Central memory CD8-positive, alpha-beta T cell (primary cell): ENCODE measurements at regions not wholly inside any gene's neighbourhood (a gene's known extent, or its start where the extent isn't known, plus 50 kb on each side); places are given as distances from the start of the nearest gene placed in this dataset.
"Not testable (repeated sequence)": the region's sequence is repeated elsewhere in the genome, so short reads cannot be mapped to it uniquely, and the experiment has no call there.

Source experiments
- ATAC-seq: fragments of 150-1000 bp; cut with Tn5 transposase; replicated peaks from 2 replicates; pipeline ENCODE4 v1.10.0; 2022; ENCODE audit warnings: mild to moderate bottlenecking, moderate FRiP score, moderate number of reproducible peaks; ENCODE audit not compliant: poor library complexity, severe bottlenecking; ENCODE audit errors: extremely low read depth
- DNase-seq, 2 donors: peaks; one replicate each; pipeline ENCODE4 v3.0.0; 2021; ENCODE audit warnings: low spot score in 2 of 2
- H3K27ac Mint-ChIP-seq: one replicate; pipeline ENCODE4 v1.8.0; 2022; ENCODE audit warnings: low read depth, mild to moderate bottlenecking, moderate library complexity, mixed read lengths
- H3K27me3 Mint-ChIP-seq: one replicate; pipeline ENCODE4 v1.8.0; 2022; ENCODE audit warnings: mixed read lengths
- H3K36me3 Mint-ChIP-seq: one replicate; pipeline ENCODE4 v1.8.0; 2022; ENCODE audit warnings: mild to moderate bottlenecking, moderate library complexity, mixed read lengths; ENCODE audit not compliant: insufficient read depth
- H3K4me1 Mint-ChIP-seq: one replicate; pipeline ENCODE4 v1.8.0; 2022; ENCODE audit warnings: mixed read lengths
- H3K4me3 Mint-ChIP-seq: one replicate; pipeline ENCODE4 v1.8.0; 2022; ENCODE audit warnings: mild to moderate bottlenecking, moderate library complexity, mixed read lengths
- H3K9me3 Mint-ChIP-seq: one replicate; pipeline ENCODE4 v1.8.0; 2022; ENCODE audit warnings: mixed read lengths

GRCh38 chr3:87436781-87437543, 160.6 kb upstream of the POU1F1 start:
- H3K36me3 Mint-ChIP-seq, result no peaks in the 10 kb centered on the region
- H3K4me3 Mint-ChIP-seq, result no peak overlapping the region
- H3K9me3 Mint-ChIP-seq, result peaks cover 5% of the 10 kb centered on the region
- no peak for ATAC-seq
- no peak overlapping the region for H3K27ac Mint-ChIP-seq
- H3K4me1 Mint-ChIP-seq, result no peaks in the 10 kb centered on the region
- DNase-seq, result no peak
- no peaks in the 10 kb centered on the region for H3K27me3 Mint-ChIP-seq

DNA sequence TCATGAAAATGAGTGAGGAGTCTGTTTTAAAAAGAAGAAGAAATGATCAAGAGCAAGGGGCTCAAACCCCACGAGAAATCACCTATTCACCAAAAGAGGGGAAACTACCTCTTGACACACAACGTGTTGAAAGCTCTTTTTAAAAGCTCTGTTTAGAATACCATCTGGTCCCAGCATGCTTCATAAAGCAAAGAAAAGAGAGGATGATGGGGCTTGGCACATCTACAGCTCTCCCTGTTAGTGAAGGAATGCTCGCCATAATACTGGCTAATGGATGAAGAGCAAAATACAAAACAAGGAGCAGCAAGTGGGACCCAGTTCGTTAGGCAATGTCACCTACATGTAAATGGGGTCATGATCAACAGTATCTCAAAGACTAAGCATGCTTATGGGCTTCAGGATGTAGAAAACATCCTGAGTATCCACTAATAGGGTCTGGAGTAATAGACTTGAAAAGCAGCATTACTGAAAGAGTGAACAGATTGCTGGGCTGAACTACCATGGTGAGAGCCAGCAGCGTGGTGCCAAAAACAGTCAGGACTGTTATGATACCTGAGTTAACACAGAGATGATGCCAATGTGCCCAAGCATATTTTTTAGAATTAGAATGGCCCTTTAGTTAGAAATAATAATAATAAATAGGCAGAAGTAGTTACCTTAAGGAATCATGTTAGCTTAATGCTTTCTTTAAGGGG, 159.7 kb upstream of the POU1F1 start:
- peaks cover 5% of the 10 kb centered on the region for H3K9me3 Mint-ChIP-seq
- no peaks in the 10 kb centered on the region for H3K4me1 Mint-ChIP-seq
- H3K4me3 Mint-ChIP-seq, result no peak overlapping the region
- H3K36me3 Mint-ChIP-seq, result no peaks in the 10 kb centered on the region
- ATAC-seq, result no peak
- no peaks in the 10 kb centered on the region for H3K27me3 Mint-ChIP-seq
- no peak overlapping the region for H3K27ac Mint-ChIP-seq
- no peak for DNase-seq

DNA sequence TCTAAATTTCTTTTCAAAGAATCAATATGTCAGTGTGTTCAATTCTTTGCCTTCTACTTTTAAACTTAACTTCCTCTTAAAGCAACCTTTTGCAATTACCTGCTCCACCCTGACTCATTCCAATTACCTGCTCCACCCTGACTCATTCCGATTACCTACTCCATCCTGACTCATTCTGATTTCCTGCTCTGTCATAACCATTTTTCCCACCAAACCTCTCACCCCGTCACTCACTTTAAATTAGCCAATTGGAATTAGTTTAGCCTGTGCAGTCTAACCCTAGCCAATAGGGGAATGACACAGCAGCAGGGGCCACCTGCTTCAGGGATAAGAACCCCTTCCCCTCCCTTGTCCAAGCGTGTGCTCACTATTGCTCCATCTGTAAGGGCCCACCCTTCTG, 157.1 kb upstream of the POU1F1 start:
- not testable (repeated sequence) for H3K9me3 Mint-ChIP-seq, H3K4me3 Mint-ChIP-seq, H3K27ac Mint-ChIP-seq, H3K36me3 Mint-ChIP-seq, H3K4me1 Mint-ChIP-seq, H3K27me3 Mint-ChIP-seq, DNase-seq, ATAC-seq

DNA sequence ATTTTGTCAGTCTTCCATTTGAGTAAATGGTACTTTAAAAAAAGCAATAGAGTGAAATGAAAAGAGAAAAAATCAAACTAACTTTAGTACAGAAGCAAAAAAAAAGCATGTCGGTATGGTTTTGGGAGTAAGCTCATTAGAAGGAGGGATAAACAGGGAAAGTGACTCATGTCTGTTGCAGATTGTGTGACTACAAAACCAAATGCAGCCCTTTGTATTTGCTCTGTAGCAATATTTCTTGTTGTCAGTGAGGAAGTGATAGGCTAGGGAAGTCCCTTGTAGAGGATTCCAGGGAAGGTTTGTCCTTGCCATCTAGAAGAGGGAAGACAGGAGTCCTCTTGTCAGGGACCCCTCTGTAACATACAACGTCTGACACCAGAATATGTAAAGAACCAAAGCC, 150.5 kb upstream of the POU1F1 start:
- H3K9me3 Mint-ChIP-seq, result peaks cover 10% of the 10 kb centered on the region
- DNase-seq (no peak), ATAC-seq (no peak)
- H3K4me1 Mint-ChIP-seq, result no peaks in the 10 kb centered on the region
- no peak overlapping the region for H3K4me3 Mint-ChIP-seq
- H3K27me3 Mint-ChIP-seq, result no peaks in the 10 kb centered on the region
- no peak overlapping the region for H3K27ac Mint-ChIP-seq
- H3K36me3 Mint-ChIP-seq, result no peaks in the 10 kb centered on the region

DNA sequence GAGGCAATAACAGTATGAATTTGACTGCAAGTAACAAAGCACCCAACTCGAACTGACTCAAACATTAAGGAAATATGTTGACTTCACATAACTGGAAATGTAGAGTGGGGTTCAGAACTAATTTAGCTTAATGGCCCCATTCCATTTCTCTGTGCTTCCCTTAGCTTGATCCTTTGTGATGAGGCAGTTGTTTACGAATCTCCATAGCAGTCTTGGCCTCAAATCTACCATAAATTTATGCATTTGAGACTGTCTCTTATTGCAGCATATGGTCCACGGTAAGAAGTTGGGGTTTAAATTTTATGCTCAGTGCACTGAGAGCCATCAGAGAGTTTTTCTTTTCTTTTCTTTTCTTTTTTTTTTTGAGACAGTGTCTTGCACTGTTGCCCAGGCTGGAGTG, 148.7 kb upstream of the POU1F1 start:
- no peaks in the 10 kb centered on the region for H3K36me3 Mint-ChIP-seq
- no peak overlapping the region for H3K4me3 Mint-ChIP-seq
- H3K27ac Mint-ChIP-seq, result no peak overlapping the region
- no peaks in the 10 kb centered on the region for H3K4me1 Mint-ChIP-seq
- no peaks in the 10 kb centered on the region for H3K27me3 Mint-ChIP-seq
- DNase-seq (no peak), ATAC-seq (no peak)
- peaks cover 4% of the 10 kb centered on the region for H3K9me3 Mint-ChIP-seq

DNA sequence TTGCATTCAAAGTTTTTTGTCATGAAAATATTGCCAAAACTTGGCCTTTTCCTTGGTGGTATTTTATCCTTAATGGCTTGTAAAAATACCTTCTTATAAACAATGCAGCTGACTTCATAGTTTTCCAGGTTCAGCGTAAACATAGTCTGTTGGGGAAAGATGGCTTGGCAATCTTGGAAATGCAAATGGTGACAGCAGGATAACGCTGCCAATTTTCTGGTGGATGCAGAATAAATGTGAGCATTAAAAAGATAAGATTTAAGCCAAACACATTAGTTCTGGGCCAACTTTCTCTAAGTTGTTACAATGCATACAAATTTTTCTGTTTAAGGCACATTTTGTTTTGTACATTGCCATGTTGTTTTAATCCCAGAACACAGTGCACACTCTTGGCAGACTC, 147.0 kb upstream of the POU1F1 start:
- Mint-ChIP-seq H3K9me3 (no peaks in the 10 kb centered on the region), H3K4me1 (no peaks in the 10 kb centered on the region), H3K27me3 (no peaks in the 10 kb centered on the region), H3K27ac (no peak overlapping the region), H3K4me3 (no peak overlapping the region), H3K36me3 (no peaks in the 10 kb centered on the region)
- ATAC-seq (no peak), DNase-seq (no peak)

DNA sequence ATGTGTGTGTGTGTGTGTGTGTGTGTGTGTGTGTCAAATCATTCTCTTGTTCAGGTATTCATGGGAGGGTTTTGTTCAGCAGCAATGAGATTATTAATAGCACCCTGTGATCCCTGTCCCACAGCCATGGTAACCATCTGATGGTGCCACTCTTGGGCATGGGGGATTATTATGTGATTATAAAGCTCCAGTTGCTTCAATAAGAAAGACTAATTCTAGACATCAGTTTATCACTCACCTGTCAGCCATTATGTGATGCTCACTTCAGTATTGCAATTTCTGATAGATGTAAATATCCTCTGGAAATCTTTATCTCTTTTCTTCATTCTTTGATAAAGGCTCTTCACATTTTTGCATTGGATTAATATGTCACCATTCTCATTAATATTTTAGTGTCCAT, 145.9 kb upstream of the POU1F1 start:
- no peaks in the 10 kb centered on the region for H3K9me3 Mint-ChIP-seq
- DNase-seq, result no peak
- no peak for ATAC-seq
- H3K27me3 Mint-ChIP-seq, result no peaks in the 10 kb centered on the region
- no peak overlapping the region for H3K4me3 Mint-ChIP-seq
- H3K36me3 Mint-ChIP-seq, result no peaks in the 10 kb centered on the region
- no peaks in the 10 kb centered on the region for H3K4me1 Mint-ChIP-seq
- no peak overlapping the region for H3K27ac Mint-ChIP-seq

DNA sequence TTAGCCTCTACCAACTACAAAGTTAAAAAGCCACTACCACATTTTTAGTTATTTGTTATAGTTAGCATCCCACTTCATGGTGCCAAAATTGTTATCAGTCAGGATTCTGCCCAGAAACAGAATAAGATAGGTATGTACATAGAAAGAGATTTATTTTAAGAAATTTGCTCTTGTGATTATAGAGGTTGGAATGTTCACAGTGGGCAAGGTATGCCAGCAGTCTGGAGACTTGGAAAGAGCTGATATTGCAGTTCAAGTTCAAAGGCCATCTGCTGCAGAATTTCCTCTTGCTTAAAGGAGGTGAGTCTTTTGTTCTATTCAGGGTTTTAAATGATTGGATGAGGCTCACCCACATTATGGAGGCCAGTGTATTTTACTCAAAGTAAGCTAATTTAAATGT, 143.8 kb upstream of the POU1F1 start:
- no peaks in the 10 kb centered on the region for H3K9me3 Mint-ChIP-seq
- no peak overlapping the region for H3K27ac Mint-ChIP-seq
- H3K4me3 Mint-ChIP-seq, result no peak overlapping the region
- H3K4me1 Mint-ChIP-seq, result no peaks in the 10 kb centered on the region
- no peaks in the 10 kb centered on the region for H3K27me3 Mint-ChIP-seq
- ATAC-seq (no peak), DNase-seq (no peak)
- no peaks in the 10 kb centered on the region for H3K36me3 Mint-ChIP-seq

DNA sequence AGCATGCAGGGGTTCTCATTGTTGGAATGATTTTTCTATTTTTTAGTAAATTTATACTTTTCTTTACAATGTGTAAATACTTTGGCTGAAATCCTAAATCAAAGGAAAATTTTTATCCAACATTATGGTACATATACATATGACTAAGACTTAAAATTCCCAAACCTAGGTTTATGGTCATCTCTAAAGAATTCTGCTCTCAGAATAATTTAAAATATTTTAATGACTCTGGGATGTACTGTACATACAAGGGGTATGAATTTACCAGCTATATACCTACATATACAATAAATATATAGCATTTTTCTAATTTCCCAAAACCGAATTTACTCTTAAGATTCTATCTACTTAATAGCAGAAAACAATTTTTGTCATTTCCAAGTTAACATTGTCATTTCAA, 137.9 kb upstream of the POU1F1 start:
- ATAC-seq (no peak), DNase-seq (no peak)
- Mint-ChIP-seq H3K27ac (no peak overlapping the region), H3K4me1 (no peaks in the 10 kb centered on the region), H3K9me3 (no peaks in the 10 kb centered on the region), H3K36me3 (no peaks in the 10 kb centered on the region), H3K4me3 (no peak overlapping the region), H3K27me3 (no peaks in the 10 kb centered on the region)

- Mint-ChIP-seq H3K36me3 (no peaks in the 10 kb centered on the region), H3K27ac (no peak overlapping the region), H3K27me3 (no peaks in the 10 kb centered on the region), H3K4me1 (no peaks in the 10 kb centered on the region), H3K4me3 (no peak overlapping the region), H3K9me3 (no peaks in the 10 kb centered on the region)
- ATAC-seq (no peak), DNase-seq (no peak)
Measured at GRCh38 chr3:87413814-87414213, 137.4 kb upstream of the POU1F1 start.

GRCh38 chr3:87410110-87410509, 133.7 kb upstream of the POU1F1 start:
- Mint-ChIP-seq H3K4me3 (no peak overlapping the region), H3K9me3 (no peaks in the 10 kb centered on the region), H3K27ac (no peak overlapping the region), H3K27me3 (no peaks in the 10 kb centered on the region), H3K36me3 (no peaks in the 10 kb centered on the region), H3K4me1 (no peaks in the 10 kb centered on the region)
- no peak for DNase-seq
- no peak for ATAC-seq

GRCh38 chr3:87398168-87398801, 121.9 kb upstream of the POU1F1 start:
- Mint-ChIP-seq H3K4me3 (no peak overlapping the region), H3K9me3 (no peaks in the 10 kb centered on the region), H3K27ac (no peak overlapping the region), H3K27me3 (no peaks in the 10 kb centered on the region), H3K36me3 (no peaks in the 10 kb centered on the region), H3K4me1 (no peaks in the 10 kb centered on the region)
- DNase-seq (no peak), ATAC-seq (no peak)

DNA sequence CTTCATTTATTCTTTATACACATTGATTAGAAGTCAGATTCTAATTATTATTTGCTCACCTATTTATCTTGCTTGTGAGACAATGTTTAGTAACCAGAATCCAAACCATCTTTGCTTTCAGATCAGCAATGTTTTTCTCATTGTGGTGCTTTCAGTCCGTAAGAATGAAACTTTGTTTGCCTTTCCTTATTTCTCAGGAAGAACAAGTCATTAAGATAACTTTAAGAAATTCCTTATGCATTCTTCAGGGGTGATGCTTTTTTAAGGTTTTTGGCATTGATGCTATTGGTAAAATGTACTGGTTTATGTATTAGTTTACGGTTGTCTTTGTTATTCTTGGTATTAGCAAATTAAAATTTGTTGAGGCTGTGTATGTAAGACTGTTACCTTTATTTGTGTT, 120.8 kb upstream of the POU1F1 start:
- DNase-seq (no peak), ATAC-seq (no peak)
- no peaks in the 10 kb centered on the region for H3K4me1 Mint-ChIP-seq
- H3K9me3 Mint-ChIP-seq, result no peaks in the 10 kb centered on the region
- H3K36me3 Mint-ChIP-seq, result no peaks in the 10 kb centered on the region
- no peak overlapping the region for H3K4me3 Mint-ChIP-seq
- no peaks in the 10 kb centered on the region for H3K27me3 Mint-ChIP-seq
- no peak overlapping the region for H3K27ac Mint-ChIP-seq
